Stimulated activated CD8-positive, alpha-beta memory T cell treated with anti-CD3 and anti-CD28 coated beads, Interleukin-7, amount 100 ng/mL, for 48 hours (primary cell): ENCODE measurements at regions not wholly inside any gene's neighbourhood (a gene's known extent, or its start where the extent isn't known, plus 50 kb on each side); places are given as distances from the start of the nearest gene placed in this dataset.
"Not testable (repeated sequence)": the region's sequence is repeated elsewhere in the genome, so short reads cannot be mapped to it uniquely, and the experiment has no call there.

Experiments used
- DNase-seq, 2 donors: peaks; one replicate each; pipeline ENCODE4 v3.0.0-alpha.2; 2020; ENCODE audit warnings: low read depth in 1 of 2; ENCODE audit errors: extremely low read depth in 1 of 2

- DNase-seq: no peak
Observed at GRCh38 chr10:65786279-65786678, 1139.6 kb upstream of the LRRTM3 start.

GRCh38 chr10:65787571-65787970, 1138.3 kb upstream of the LRRTM3 start:
- DNase-seq: no peak

- DNase-seq: no peak
Observed at GRCh38 chr10:65788271-65788670, 1137.6 kb upstream of the LRRTM3 start.

GRCh38 chr10:65791979-65792378, 1133.9 kb upstream of the LRRTM3 start:
- DNase-seq: no peak

- DNase-seq: no peak
Observed at GRCh38 chr10:65793738-65794425, 1132.0 kb upstream of the LRRTM3 start.

GRCh38 chr10:65794861-65795260, 1131.0 kb upstream of the LRRTM3 start:
- not testable (repeated sequence) for DNase-seq

- DNase-seq: no peak
Observed at GRCh38 chr10:65796472-65796871, 1129.4 kb upstream of the LRRTM3 start.

GRCh38 chr10:65798133-65798532, 1127.7 kb upstream of the LRRTM3 start:
- DNase-seq: no peak

- DNase-seq: no peak
Observed at GRCh38 chr10:65802391-65802790, 1123.4 kb upstream of the LRRTM3 start.

- DNase-seq: no peak
Observed at GRCh38 chr10:65805511-65805910, 1120.3 kb upstream of the LRRTM3 start.

- DNase-seq: no peak
Observed at GRCh38 chr10:65805993-65806392, 1119.8 kb upstream of the LRRTM3 start.

GRCh38 chr10:65808687-65809333, 1117.0 kb upstream of the LRRTM3 start:
- no peak for DNase-seq

GRCh38 chr10:65811931-65812525, 1113.8 kb upstream of the LRRTM3 start:
- no peak for DNase-seq

GRCh38 chr10:65816536-65816935, 1109.3 kb upstream of the LRRTM3 start:
- DNase-seq: no peak

- DNase-seq: no peak
Observed at GRCh38 chr10:65818990-65819389, 1106.8 kb upstream of the LRRTM3 start.

GRCh38 chr10:65827359-65827758, 1098.5 kb upstream of the LRRTM3 start:
- DNase-seq: no peak

GRCh38 chr10:65838811-65839210, 1087.0 kb upstream of the LRRTM3 start:
- no peak for DNase-seq

GRCh38 chr10:65843203-65843602, 1082.6 kb upstream of the LRRTM3 start:
- no peak for DNase-seq

- DNase-seq: no peak
Observed at GRCh38 chr10:65845916-65846315, 1079.9 kb upstream of the LRRTM3 start.

- no peak for DNase-seq
Observed at GRCh38 chr10:65846541-65846940, 1079.3 kb upstream of the LRRTM3 start.

GRCh38 chr10:65846949-65847348, 1078.9 kb upstream of the LRRTM3 start:
- no peak for DNase-seq
